ACC112 (cell line): ENCODE measurements at regions not wholly inside any gene's neighbourhood (a gene's known extent, or its start where the extent isn't known, plus 50 kb on each side); places are given as distances from the start of the nearest gene placed in this dataset.

ENCODE experiments used
- H2AFZ ChIP-seq: fragments of 200-600 bp; sonication (generic); one replicate; pipeline ENCODE4 v1.6.0; 2017; ENCODE audit warnings: antibody characterized with exemption, low read length; ENCODE audit not compliant: unreplicated experiment
- H3K27ac ChIP-seq: fragments of 200-600 bp; sonication (generic); 2 replicates; pipeline ENCODE4 v1.5.1; 2014; ENCODE audit warnings: low read depth, mild to moderate bottlenecking, antibody characterized with exemption, low read length, moderate library complexity
- H3K27me3 ChIP-seq: fragments of 200-600 bp; sonication (generic); 2 replicates; pipeline ENCODE4 v1.6.1; 2014; ENCODE audit warnings: mild to moderate bottlenecking, antibody characterized with exemption, low read length, moderate library complexity, mixed read lengths; ENCODE audit not compliant: insufficient read depth
- H3K36me3 ChIP-seq: fragments of 200-600 bp; sonication (generic); 2 replicates; pipeline ENCODE4 v1.6.1; 2016; ENCODE audit warnings: mild to moderate bottlenecking, antibody characterized with exemption, low read length, moderate library complexity, mixed read lengths; ENCODE audit not compliant: insufficient read depth
- H3K4me1 ChIP-seq: fragments of 200-600 bp; sonication (generic); one replicate; pipeline ENCODE4 v1.6.1; 2016; ENCODE audit warnings: low read length, mixed read lengths; ENCODE audit not compliant: insufficient read depth, unreplicated experiment, control insufficient read depth
- H3K4me3 ChIP-seq: fragments of 200-600 bp; sonication (generic); 2 replicates; pipeline ENCODE4 v1.5.1; 2014; ENCODE audit warnings: mild to moderate bottlenecking, low read depth, low read length
- H3K79me2 ChIP-seq: fragments of 200-600 bp; sonication (generic); one replicate; pipeline ENCODE4 v1.6.0; 2016; ENCODE audit warnings: low read length; ENCODE audit not compliant: control insufficient read depth, unreplicated experiment, insufficient read depth

DNA sequence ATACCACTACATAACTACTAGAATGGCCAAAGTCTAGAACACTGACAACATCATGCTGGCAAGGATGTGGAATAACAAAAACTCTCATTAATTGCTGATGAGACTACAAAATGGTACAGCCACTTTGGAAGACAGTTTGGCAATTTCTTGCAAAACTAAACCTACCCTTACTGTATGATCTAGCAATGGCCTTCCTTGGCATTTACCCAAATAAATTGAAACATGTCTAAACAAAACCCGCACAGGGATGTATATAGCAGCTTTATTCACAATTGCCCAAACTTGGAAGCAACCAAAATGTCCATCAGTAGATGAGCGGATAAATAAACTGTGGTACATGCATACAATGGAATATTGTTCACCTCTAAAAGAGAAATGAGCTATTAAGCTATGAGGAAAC, 87.9 kb upstream of the SLC24A5 start:
- Histone ChIP-seq H3K4me1 (no peaks in the 10 kb centered on the region), H3K79me2 (no peaks in the 10 kb centered on the region), H3K27ac (no peak overlapping the region), H3K4me3 (no peak overlapping the region), H3K27me3 (peaks cover 64% of the 10 kb centered on the region), H3K36me3 (no peaks in the 10 kb centered on the region), H2AFZ (no peak overlapping the region)

DNA sequence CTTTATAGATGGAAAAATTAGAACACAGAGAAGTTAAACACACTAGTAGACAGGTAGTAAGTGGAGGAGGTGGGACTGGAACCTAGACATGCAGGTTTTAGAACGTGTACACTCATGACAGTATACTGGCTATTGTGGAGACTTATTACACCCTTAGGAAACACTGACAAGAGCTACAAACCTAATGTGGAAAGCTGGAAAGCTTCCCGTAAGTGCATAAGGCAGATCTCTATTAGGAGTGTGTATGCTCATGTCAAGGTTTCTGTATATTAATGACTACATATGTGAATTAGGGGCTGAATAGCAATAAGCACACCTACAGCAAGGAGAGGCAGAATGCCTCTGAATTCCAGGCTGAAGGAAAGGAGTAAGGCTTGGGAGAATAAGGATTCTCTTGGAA, 82.6 kb upstream of the SLC24A5 start:
- Histone ChIP-seq H3K79me2 (no peaks in the 10 kb centered on the region), H3K36me3 (no peaks in the 10 kb centered on the region), H2AFZ (no peak overlapping the region)

DNA sequence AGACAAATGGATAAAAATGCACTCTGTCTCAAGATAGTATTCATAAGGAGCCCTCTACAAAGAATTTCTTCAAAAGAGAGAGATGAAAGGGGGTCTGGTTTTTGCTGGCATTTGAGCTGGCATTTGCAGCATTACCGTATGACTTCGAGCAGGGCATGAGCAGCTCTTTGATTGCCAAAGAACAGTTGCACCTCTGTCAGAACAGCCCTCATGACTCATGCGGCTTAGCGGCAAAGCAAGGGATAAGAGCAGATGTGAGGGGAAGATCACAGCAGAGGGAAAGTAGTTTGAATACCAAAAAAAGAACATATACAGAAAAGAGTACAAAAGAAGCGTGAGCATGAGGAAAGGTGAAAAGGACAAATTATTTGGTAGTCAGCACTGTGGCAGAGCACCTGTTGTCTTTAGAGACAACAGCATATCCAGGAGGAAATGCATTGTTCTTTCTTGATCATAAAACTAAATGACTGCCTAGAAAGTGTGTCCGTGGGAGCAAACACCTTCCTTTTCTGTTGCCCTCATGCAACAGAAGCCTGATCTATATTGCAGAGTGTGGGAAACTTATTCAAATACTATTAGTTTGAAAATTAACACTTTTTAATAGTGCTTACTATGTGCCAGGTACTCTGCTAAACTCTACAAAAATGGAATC, 80.5 kb upstream of the SLC24A5 start:
- Histone ChIP-seq H3K4me3 (no peak overlapping the region), H3K27ac (no peak overlapping the region)

More for the DNA sequence above, 82.6 kb upstream of the SLC24A5 start:
- Histone ChIP-seq H3K27ac (no peak overlapping the region), H3K4me3 (no peak overlapping the region), H3K4me1 (no peaks in the 10 kb centered on the region), H3K27me3 (peaks cover 51% of the 10 kb centered on the region)

DNA sequence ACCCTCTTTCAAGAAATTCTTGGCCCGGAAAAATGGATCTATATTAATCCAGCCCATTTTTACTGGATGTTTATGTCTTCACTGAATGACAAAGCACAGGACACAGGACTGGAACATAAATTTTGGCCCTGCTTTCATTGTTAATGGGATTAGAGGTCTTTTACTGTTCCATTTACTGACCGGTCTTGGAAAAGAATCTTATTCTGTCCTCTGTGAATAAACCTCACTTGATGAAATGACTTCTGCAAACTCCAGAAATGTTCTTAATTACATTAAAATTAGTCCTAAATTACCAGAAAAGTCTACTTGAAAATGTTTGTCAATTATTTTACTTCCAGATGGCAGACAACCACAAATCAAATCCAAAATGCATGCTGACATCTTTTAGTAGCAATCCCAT, 79.3 kb upstream of the SLC24A5 start:
- no peaks in the 10 kb centered on the region for H3K79me2 ChIP-seq
- H3K27ac ChIP-seq: no peak overlapping the region
- H3K4me3 ChIP-seq: no peak overlapping the region
- peaks cover 31% of the 10 kb centered on the region for H3K27me3 ChIP-seq
- no peaks in the 10 kb centered on the region for H3K36me3 ChIP-seq
- no peaks in the 10 kb centered on the region for H3K4me1 ChIP-seq
- H2AFZ ChIP-seq: no peak overlapping the region

More for the DNA sequence above, 80.5 kb upstream of the SLC24A5 start:
- H3K36me3 ChIP-seq: no peaks in the 10 kb centered on the region
- H3K79me2 ChIP-seq: no peaks in the 10 kb centered on the region
- H2AFZ ChIP-seq: no peak overlapping the region
- H3K27me3 ChIP-seq: peaks cover 40% of the 10 kb centered on the region
- H3K4me1 ChIP-seq: no peaks in the 10 kb centered on the region

DNA sequence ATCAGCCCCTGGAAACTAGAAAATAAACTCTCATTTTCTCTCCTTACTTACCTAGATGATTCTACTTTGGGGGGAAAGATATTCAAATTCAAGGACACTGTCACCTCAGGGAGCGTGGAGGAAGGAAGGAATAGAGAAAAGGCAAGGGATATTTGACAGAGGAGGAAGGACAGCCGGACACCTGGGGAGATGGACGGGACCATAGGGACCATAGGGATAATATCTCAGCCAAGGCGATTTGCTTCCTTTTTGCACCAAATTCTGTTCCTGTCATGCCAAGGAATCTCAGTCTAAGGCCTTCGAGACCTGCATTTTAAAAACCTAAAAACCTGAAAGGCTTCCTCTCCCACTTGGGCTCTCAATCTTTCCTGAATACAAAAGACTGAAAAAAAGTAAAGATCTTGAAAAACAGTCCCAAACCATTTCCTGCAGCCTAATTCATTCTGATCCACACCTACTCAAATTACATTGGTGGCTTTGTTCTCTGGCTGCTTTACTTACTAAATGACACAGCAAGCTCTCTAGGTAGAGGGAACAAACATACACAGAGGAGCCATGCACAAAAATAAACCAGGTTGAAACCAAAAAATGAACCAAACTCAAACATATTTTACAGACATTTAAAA, 73.9 kb upstream of the SLC24A5 start:
- Histone ChIP-seq H3K27ac (no peak overlapping the region), H2AFZ (no peak overlapping the region), H3K4me3 (no peak overlapping the region)

DNA sequence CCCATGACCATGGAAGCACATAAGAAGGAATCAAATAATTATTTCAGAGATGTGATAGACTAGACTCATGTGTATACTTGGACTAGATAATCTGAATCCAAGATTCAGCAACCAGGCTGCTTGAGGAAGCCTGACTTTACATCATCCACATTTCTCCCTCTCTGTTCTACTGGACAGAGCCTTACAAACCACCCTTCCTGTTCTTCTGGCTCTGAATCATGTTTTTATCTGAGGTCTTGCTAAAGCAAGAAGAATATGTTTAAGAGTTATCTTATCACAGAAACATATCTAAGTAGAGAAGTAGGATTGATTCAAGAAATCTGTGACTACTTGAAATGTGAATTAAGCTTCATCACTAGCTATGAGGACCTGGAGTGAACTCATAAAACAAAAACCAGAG, 71.1 kb upstream of the SLC24A5 start:
- Histone ChIP-seq H3K36me3 (no peaks in the 10 kb centered on the region), H3K27me3 (peaks cover 4% of the 10 kb centered on the region; the same call in 1 of the 2 replicates), H2AFZ (no peak overlapping the region), H3K27ac (no peak overlapping the region), H3K4me1 (no peaks in the 10 kb centered on the region), H3K4me3 (no peak overlapping the region), H3K79me2 (no peaks in the 10 kb centered on the region)

More for the DNA sequence above, 73.9 kb upstream of the SLC24A5 start:
- Histone ChIP-seq H3K27me3 (peaks cover 8% of the 10 kb centered on the region; the same call in 1 of the 2 replicates), H3K79me2 (no peaks in the 10 kb centered on the region), H3K36me3 (no peaks in the 10 kb centered on the region), H3K4me1 (no peaks in the 10 kb centered on the region)

DNA sequence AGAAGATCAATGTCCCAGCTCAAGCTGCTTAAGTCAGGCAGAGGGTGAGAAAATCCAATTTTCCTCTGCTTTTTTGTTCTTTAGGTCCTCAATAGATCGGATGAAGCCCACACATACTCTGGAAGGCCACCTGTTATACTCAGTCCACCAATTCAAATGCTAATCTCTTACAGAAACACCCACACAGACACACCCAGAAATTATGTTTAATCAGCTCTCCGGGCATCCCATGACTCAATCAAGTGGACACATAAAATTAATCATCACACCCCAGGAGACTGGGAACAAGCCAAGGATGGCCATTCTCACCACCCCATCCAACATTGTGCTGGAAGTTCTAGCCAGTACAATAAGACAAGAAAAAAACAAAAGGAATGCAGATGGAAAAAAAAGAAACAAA, 67.8 kb upstream of the SLC24A5 start:
- Histone ChIP-seq H2AFZ (no peak overlapping the region), H3K4me1 (no peaks in the 10 kb centered on the region), H3K27me3 (peaks cover 9% of the 10 kb centered on the region; the same call in 1 of the 2 replicates), H3K27ac (no peak overlapping the region), H3K36me3 (no peaks in the 10 kb centered on the region), H3K4me3 (no peak overlapping the region), H3K79me2 (no peaks in the 10 kb centered on the region)

DNA sequence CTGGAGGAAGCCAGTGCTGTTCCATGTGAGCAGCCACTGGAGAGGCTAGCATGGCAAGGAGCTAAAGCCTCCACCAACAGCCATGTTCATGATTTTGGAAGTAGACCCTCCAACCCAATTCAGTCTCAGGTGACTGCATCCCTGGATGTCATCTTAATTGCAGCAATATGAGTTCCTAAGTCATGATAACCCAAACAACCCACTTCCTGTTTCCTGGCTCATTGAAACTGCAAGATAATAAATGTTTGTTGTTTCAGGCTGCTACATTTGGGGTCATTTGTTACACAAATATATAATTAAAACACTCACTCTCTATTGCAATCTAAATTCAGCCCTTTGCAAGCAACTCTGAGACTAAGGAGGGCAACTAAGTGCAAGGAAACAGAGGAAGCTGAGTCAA, 62.4 kb upstream of the SLC24A5 start:
- no peaks in the 10 kb centered on the region for H3K36me3 ChIP-seq
- H3K4me3 ChIP-seq: no peak overlapping the region
- no peak overlapping the region for H2AFZ ChIP-seq
- H3K27me3 ChIP-seq: peaks cover 7% of the 10 kb centered on the region; the same call in 1 of the 2 replicates
- H3K4me1 ChIP-seq: no peaks in the 10 kb centered on the region
- no peak overlapping the region for H3K27ac ChIP-seq
- H3K79me2 ChIP-seq: no peaks in the 10 kb centered on the region

DNA sequence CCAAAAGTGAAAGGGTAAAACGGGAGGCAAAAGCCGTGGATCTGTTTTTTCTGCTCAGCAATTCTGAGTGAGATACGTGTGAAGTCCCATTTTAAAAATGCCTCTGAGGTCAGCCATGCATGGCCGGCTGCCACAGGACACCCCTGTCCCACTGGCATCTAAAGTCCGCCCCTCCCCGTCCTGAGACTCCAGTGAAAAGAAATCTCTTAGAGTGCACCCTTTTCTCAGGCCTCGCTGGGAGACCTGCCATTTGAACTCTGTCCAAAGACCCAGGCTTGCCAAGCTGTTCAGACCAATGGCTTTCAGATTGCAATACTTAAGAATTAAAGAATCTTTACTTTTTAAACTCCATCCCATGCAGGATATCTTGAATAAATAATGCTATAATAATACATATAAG, 61.0 kb upstream of the SLC24A5 start:
- Histone ChIP-seq H3K79me2 (no peaks in the 10 kb centered on the region), H2AFZ (peak overlapping the region; percentile 46), H3K27ac (no peak overlapping the region)

DNA sequence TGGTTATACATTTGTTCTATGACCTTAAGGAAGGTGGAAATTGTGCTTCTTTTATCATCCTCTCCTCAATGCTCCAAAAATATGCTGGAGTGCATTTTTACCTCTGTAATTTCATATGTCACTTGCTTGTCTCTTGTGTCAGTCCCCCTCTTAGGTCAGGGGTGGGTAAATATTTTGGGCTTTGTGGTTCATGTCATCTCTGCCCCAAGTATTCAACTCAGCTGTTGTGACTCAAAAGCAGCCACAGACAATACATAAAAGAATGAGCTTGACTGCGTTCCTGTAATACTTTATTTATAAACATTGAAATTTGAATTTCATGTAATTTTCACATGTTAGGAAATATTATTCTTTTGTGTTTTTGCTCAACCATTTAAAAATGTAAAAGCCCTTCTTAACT, 60.4 kb upstream of the SLC24A5 start:
- Histone ChIP-seq H3K36me3 (no peaks in the 10 kb centered on the region), H3K79me2 (no peaks in the 10 kb centered on the region), H3K27me3 (peaks cover 10% of the 10 kb centered on the region; the same call in 1 of the 2 replicates), H3K4me3 (no peak overlapping the region), H3K4me1 (no peaks in the 10 kb centered on the region), H3K27ac (no peak overlapping the region), H2AFZ (no peak overlapping the region)

More for the DNA sequence above, 61.0 kb upstream of the SLC24A5 start:
- H3K27me3 ChIP-seq: peaks cover 10% of the 10 kb centered on the region; the same call in 1 of the 2 replicates
- H3K36me3 ChIP-seq: no peaks in the 10 kb centered on the region
- H3K4me1 ChIP-seq: no peaks in the 10 kb centered on the region
- peak overlapping the region; percentile 67 for H3K4me3 ChIP-seq

DNA sequence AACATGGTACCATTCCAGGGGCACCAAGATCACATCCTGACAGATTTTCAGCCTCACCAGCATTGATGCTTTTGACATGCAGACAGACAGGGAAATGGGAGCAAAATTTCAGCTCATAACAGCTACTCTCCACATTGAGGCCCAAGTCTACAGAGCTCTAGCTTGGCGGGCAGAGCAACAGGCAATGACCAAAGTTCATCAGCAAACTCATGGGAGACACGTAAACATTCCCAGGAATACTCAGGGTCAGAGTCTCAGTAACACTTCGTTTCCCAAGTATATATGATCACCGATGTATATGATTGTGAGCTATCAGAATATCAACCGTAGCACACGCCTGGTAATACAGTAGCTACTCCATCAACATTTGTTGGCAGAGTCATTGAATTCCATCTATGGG, 59.2 kb upstream of the SLC24A5 start:
- Histone ChIP-seq H2AFZ (no peak overlapping the region), H3K4me3 (no peak overlapping the region), H3K36me3 (no peaks in the 10 kb centered on the region), H3K4me1 (no peaks in the 10 kb centered on the region), H3K27ac (no peak overlapping the region), H3K27me3 (peaks cover 10% of the 10 kb centered on the region; the same call in 1 of the 2 replicates), H3K79me2 (no peaks in the 10 kb centered on the region)
